Ovary (tissue), 3 donors: ENCODE measurements at regions not wholly inside any gene's neighbourhood (a gene's known extent, or its start where the extent isn't known, plus 50 kb on each side); places are given as distances from the start of the nearest gene placed in this dataset.

Source experiments
- EP300 ChIP-seq: sonication (generic); formaldehyde crosslinking; IDR thresholded peaks from one replicate; pipeline ENCODE4 v1.6.1; 2017; ENCODE audit warnings: antibody characterized with exemption
- TF ChIP-seq, protein P1 (sequence below), 3 donors: fragments of 450-650 bp in 2 of 3; fragments of 200-600 bp in 1 of 3; IDR thresholded peaks; one replicate each; pipeline versions ENCODE4 v1.5.1 to v1.8.0; 2016 to 2022; ENCODE audit warnings: antibody characterized with exemption in 3 of 3, mild to moderate bottlenecking in 1 of 3
- donor health status: DM: no; HTN: no; CAD: no.

DNA sequence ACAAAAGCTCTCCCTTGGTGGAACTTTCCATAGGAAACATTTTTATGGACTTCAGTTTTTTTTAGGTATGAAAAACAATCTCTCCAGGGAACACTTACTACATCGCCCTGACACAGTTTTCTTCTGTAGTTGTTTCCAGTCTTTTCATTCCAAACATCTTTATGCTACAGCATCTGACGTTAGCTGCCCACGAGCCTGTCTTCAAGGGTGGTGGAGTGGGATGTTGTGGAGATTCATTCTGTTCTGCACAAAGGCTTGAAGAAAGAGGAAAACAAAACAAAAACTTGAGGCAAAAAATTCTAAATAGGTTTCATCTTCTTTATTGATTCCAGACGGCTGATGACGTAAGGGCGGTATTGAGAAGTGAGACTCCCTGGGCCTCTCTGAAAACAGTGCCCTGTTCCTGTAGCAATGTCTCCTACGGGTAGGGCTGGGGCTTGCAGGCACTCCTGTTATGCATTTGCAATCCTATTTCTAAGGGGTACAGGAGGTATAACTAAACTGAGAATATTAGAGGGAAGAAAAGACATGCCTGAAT, 375.0 kb downstream of the RNF144A start:
- TF ChIP-seq, protein P1, sequence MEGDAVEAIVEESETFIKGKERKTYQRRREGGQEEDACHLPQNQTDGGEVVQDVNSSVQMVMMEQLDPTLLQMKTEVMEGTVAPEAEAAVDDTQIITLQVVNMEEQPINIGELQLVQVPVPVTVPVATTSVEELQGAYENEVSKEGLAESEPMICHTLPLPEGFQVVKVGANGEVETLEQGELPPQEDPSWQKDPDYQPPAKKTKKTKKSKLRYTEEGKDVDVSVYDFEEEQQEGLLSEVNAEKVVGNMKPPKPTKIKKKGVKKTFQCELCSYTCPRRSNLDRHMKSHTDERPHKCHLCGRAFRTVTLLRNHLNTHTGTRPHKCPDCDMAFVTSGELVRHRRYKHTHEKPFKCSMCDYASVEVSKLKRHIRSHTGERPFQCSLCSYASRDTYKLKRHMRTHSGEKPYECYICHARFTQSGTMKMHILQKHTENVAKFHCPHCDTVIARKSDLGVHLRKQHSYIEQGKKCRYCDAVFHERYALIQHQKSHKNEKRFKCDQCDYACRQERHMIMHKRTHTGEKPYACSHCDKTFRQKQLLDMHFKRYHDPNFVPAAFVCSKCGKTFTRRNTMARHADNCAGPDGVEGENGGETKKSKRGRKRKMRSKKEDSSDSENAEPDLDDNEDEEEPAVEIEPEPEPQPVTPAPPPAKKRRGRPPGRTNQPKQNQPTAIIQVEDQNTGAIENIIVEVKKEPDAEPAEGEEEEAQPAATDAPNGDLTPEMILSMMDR (IDR thresholded peaks at IDR 0.05) = no peak
- TF ChIP-seq EP300 = no peak
